Heart left ventricle (tissue), 13 donors: ENCODE measurements at regions not wholly inside any gene's neighbourhood (a gene's known extent, or its start where the extent isn't known, plus 50 kb on each side); places are given as distances from the start of the nearest gene placed in this dataset.

Experiments
- CTCF ChIP-seq, 12 donors: fragments of 200-600 bp; sonication (generic) in 4 of 12; IDR thresholded peaks; one replicate each; pipeline versions ENCODE4 v1.5.0 to v1.8.0; 2018 to 2022; ENCODE audit warnings: antibody characterized with exemption in 12 of 12, mild to moderate bottlenecking in 5 of 12
- POLR2A ChIP-seq, 2 donors: fragments of 450-650 bp; IDR thresholded peaks; one replicate each; pipeline ENCODE4 v1.6.1; 2017; ENCODE audit warnings: antibody characterized with exemption in 2 of 2, mild to moderate bottlenecking in 2 of 2, moderate library complexity in 2 of 2
- donor health status: ischemic (EF 13 %, LVEDD 7.1; RV severe dilation, severe dysfunction).
- donor health status: DM: no; HTN: yes; CAD: no.
- donor health status: DM: no; HTN: no; CAD: no.
- donor health status: ischemic (EF 25% LVEDD 6.9; RV normal size, moderate dysfunction).
- donor health status: ischemic (EF 25% LVEDD 5.7; RV mildly dilated, moderate dysfunction).
- donor health status: ischemic (EF 35%, LVEDD 5.7; RV mildly dilated, moderate dysfunction).
- donor health status: nonischemic (EF 11% LVEDD 7.7; RV severe dilation, severe dysfunction).
- donor health status: DM: yes; HTN: yes; CAD: no.
- donor health status: PGD.
- donor health status: ischemic (EF 29% LVEDD 5.4; RV normal size, mild dysfunction).
- donor health status: nonischemic (EF 23%, LVEDD 6.1; RV moderate dilation, normal function).

- TF ChIP-seq CTCF (IDR thresholded peaks at IDR 0.05) (no peak), POLR2A (IDR thresholded peaks at IDR 0.05) (no peak)
Observed at GRCh38 chr13:44218501-44219240, 155.0 kb upstream of the SERP2 start.
